WTC11 (cell line): ENCODE measurements at regions not wholly inside any gene's neighbourhood (a gene's known extent, or its start where the extent isn't known, plus 50 kb on each side); places are given as distances from the start of the nearest gene placed in this dataset.

Source experiments
- ATAC-seq: fragments of 200-7000 bp; cut with Tn5 transposase; 2 replicates; pipeline ENCODE4 v1.10.0; 2021; ENCODE audit warnings: mild to moderate bottlenecking, moderate library complexity
- CTCF ChIA-PET: fragments of 300-600 bp; sonication (Branson Sonifier 250); formaldehyde crosslinking; loops from one replicate; lab custom pipeline; 2021; ENCODE audit warnings: antibody characterized with exemption; lab: Charles Lee
- POLR2A ChIA-PET: fragments of 350-600 bp; sonication (Branson Sonifier 250); formaldehyde crosslinking; loops from one replicate; lab custom pipeline; 2021; ENCODE audit warnings: antibody characterized with exemption; lab: Charles Lee
- DNase-seq: peaks from one replicate; pipeline ENCODE4 v3.0.0; 2021; ENCODE audit warnings: low spot score
- H3K27ac Mint-ChIP-seq: 2 replicates; pipeline ENCODE4 v1.8.0; 2021; ENCODE audit warnings: mixed read lengths
- H3K27me3 Mint-ChIP-seq: 2 replicates; pipeline ENCODE4 v1.8.0; 2021; ENCODE audit warnings: low read depth, mild to moderate bottlenecking, moderate library complexity, mixed read lengths
- H3K36me3 Mint-ChIP-seq: 2 replicates; pipeline ENCODE4 v1.8.0; 2021; ENCODE audit warnings: mixed read lengths
- H3K4me1 Mint-ChIP-seq: 2 replicates; pipeline ENCODE4 v1.8.0; 2022; ENCODE audit warnings: mixed read lengths
- H3K4me3 Mint-ChIP-seq: 2 replicates; pipeline ENCODE4 v1.8.0; 2021; ENCODE audit warnings: mild to moderate bottlenecking, moderate library complexity, mixed read lengths
- H3K9me3 Mint-ChIP-seq: 2 replicates; pipeline ENCODE4 v1.8.0; 2021; ENCODE audit warnings: mixed read lengths
- CREM ChIP-seq: sonication (generic); formaldehyde crosslinking; IDR thresholded peaks from 2 replicates; pipeline ENCODE4 v1.8.1; 2022; ENCODE audit warnings: mild to moderate bottlenecking, missing genetic modification reagents, moderate library complexity
- ESRRA ChIP-seq: sonication (generic); formaldehyde crosslinking; IDR thresholded peaks from 2 replicates; pipeline ENCODE4 v1.8.1; 2022; ENCODE audit warnings: mild to moderate bottlenecking, missing genetic modification reagents, borderline replicate concordance
- ETV6 ChIP-seq: sonication (generic); formaldehyde crosslinking; IDR thresholded peaks from 2 replicates; pipeline ENCODE4 v1.8.1; 2022; ENCODE audit warnings: mild to moderate bottlenecking, missing genetic modification reagents
- HMGA2 ChIP-seq: fragments of 250-450 bp; sonication (Bioruptor Pico); IDR thresholded peaks from 2 replicates; pipeline ENCODE4 v1.4.0; 2021; ENCODE audit warnings: mild to moderate bottlenecking, moderate library complexity
- JAZF1 ChIP-seq: fragments of 250-450 bp; sonication (Bioruptor Pico); IDR thresholded peaks from 2 replicates; pipeline ENCODE4 v1.9.0; 2021; ENCODE audit warnings: moderate library complexity, mild to moderate bottlenecking, inconsistent platforms
- NFE2L1 ChIP-seq: sonication (generic); formaldehyde crosslinking; IDR thresholded peaks from 2 replicates; pipeline ENCODE4 v1.8.1; 2023; ENCODE audit warnings: missing genetic modification reagents
- NR3C1 ChIP-seq: sonication (generic); formaldehyde crosslinking; conservative IDR thresholded peaks from 2 replicates; pipeline ENCODE4 v1.8.1; 2023; ENCODE audit warnings: low read depth, mild to moderate bottlenecking, missing genetic modification reagents
- RORB ChIP-seq: fragments of 250-450 bp; sonication (Bioruptor Pico); IDR thresholded peaks from 2 replicates; pipeline ENCODE4 v1.9.0; 2021; ENCODE audit warnings: mild to moderate bottlenecking
- SMAD3 ChIP-seq: sonication (generic); formaldehyde crosslinking; IDR thresholded peaks from 2 replicates; pipeline ENCODE4 v1.8.0; 2022; ENCODE audit warnings: missing genetic modification reagents, mild to moderate bottlenecking, borderline replicate concordance
- SOX15 ChIP-seq: fragments of 250-450 bp; sonication (Bioruptor Pico); IDR thresholded peaks from 2 replicates; pipeline ENCODE4 v1.9.0; 2021; ENCODE audit warnings: mild to moderate bottlenecking
- SP1 ChIP-seq: sonication (generic); formaldehyde crosslinking; conservative IDR thresholded peaks from 2 replicates; pipeline ENCODE4 v1.8.1; 2022; ENCODE audit warnings: missing genetic modification reagents
- ZNF263 ChIP-seq: sonication (generic); formaldehyde crosslinking; IDR thresholded peaks from 2 replicates; pipeline ENCODE4 v1.8.1; 2022; ENCODE audit warnings: low read depth, mild to moderate bottlenecking, moderate library complexity, missing genetic modification reagents
- ZNF317 ChIP-seq: sonication (generic); formaldehyde crosslinking; IDR thresholded peaks from 2 replicates; pipeline ENCODE4 v1.8.1; 2023; ENCODE audit warnings: low read depth, mild to moderate bottlenecking, moderate library complexity, missing genetic modification reagents, borderline replicate concordance
- ZNF416 ChIP-seq: fragments of 250-450 bp; sonication (Bioruptor Pico); IDR thresholded peaks from 2 replicates; pipeline ENCODE4 v1.9.0; 2021; ENCODE audit warnings: mild to moderate bottlenecking, inconsistent platforms
- ZNF671 ChIP-seq: fragments of 250-450 bp; sonication (Bioruptor Pico); IDR thresholded peaks from 2 replicates; pipeline ENCODE4 v1.8.0; 2021; ENCODE audit warnings: mild to moderate bottlenecking
- TF ChIP-seq, protein P1 (sequence below): sonication (generic); formaldehyde crosslinking; IDR thresholded peaks from 2 replicates; pipeline ENCODE4 v1.8.1; 2022; ENCODE audit warnings: low read depth, mild to moderate bottlenecking, moderate library complexity, missing genetic modification reagents, borderline replicate concordance
- TF ChIP-seq, protein P2 (sequence below): sonication (generic); formaldehyde crosslinking; IDR thresholded peaks from 2 replicates; pipeline ENCODE4 v1.8.1; 2023; ENCODE audit warnings: mild to moderate bottlenecking, missing genetic modification reagents, borderline replicate concordance
- TF ChIP-seq, protein P3 (sequence below): fragments of 250-450 bp; sonication (Bioruptor Pico); IDR thresholded peaks from 2 replicates; pipeline ENCODE4 v1.9.0; 2021; ENCODE audit warnings: moderate library complexity, mild to moderate bottlenecking, inconsistent platforms, borderline replicate concordance
- TF ChIP-seq, protein P4 (sequence below): sonication (generic); formaldehyde crosslinking; conservative IDR thresholded peaks from 2 replicates; pipeline ENCODE4 v1.8.1; 2022; ENCODE audit warnings: mild to moderate bottlenecking, missing genetic modification reagents
- TF ChIP-seq, protein P5 (sequence below): sonication (generic); formaldehyde crosslinking; IDR thresholded peaks from 2 replicates; pipeline ENCODE4 v1.8.1; 2022; ENCODE audit warnings: mild to moderate bottlenecking, moderate library complexity, missing genetic modification reagents
- TF ChIP-seq, protein P6 (sequence below): sonication (generic); formaldehyde crosslinking; IDR thresholded peaks from 2 replicates; pipeline ENCODE4 v1.8.1; 2023; ENCODE audit warnings: mild to moderate bottlenecking, missing genetic modification reagents
- TF ChIP-seq, protein P7 (sequence below): fragments of 250-450 bp; sonication (Bioruptor Pico); IDR thresholded peaks from 2 replicates; pipeline ENCODE4 v1.8.0; 2021; ENCODE audit warnings: mild to moderate bottlenecking
- TF ChIP-seq, protein P8 (sequence below): fragments of 200-600 bp; IDR thresholded peaks from 2 replicates; pipeline ENCODE4 v1.8.0; 2022; ENCODE audit warnings: antibody characterized with exemption
- TF ChIP-seq, protein P9 (sequence below): sonication (generic); formaldehyde crosslinking; IDR thresholded peaks from 2 replicates; pipeline ENCODE4 v1.8.1; 2023; ENCODE audit warnings: mild to moderate bottlenecking, missing genetic modification reagents, moderate library complexity
- TF ChIP-seq, protein P10 (sequence below): sonication (generic); formaldehyde crosslinking; IDR thresholded peaks from 2 replicates; pipeline ENCODE4 v1.8.1; 2023; ENCODE audit warnings: mild to moderate bottlenecking, missing genetic modification reagents, moderate library complexity

DNA sequence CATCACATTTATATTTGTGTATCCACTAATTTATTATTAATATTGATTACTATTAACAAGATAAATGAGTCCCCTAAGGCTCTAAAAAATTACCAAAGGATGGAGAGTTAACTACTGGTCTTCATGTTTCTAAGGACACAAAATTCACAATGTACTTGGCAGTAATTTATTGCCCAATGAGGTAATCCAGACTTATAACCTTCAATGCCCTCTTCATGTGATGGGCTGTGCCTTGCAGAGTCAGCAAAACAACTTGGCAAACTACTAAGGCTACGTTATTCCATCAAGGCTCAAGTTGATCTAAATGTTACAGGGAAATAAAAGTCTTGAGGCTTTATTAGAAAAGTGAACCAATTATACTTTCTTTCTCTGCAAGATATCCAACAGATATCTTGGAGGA, 804.9 kb upstream of the NXPH2 start (continued):
- TF ChIP-seq, protein P1, sequence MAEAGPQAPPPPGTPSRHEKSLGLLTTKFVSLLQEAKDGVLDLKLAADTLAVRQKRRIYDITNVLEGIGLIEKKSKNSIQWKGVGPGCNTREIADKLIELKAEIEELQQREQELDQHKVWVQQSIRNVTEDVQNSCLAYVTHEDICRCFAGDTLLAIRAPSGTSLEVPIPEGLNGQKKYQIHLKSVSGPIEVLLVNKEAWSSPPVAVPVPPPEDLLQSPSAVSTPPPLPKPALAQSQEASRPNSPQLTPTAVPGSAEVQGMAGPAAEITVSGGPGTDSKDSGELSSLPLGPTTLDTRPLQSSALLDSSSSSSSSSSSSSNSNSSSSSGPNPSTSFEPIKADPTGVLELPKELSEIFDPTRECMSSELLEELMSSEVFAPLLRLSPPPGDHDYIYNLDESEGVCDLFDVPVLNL (CRISPR knock-in tag): no peak
- TF ChIP-seq ZNF317 (CRISPR knock-in tag) (no peak), CREM (CRISPR knock-in tag) (no peak), ZNF263 (CRISPR knock-in tag) (no peak), ETV6 (CRISPR knock-in tag) (no peak), NFE2L1 (CRISPR knock-in tag) (no peak)
- TF ChIP-seq, protein P2, sequence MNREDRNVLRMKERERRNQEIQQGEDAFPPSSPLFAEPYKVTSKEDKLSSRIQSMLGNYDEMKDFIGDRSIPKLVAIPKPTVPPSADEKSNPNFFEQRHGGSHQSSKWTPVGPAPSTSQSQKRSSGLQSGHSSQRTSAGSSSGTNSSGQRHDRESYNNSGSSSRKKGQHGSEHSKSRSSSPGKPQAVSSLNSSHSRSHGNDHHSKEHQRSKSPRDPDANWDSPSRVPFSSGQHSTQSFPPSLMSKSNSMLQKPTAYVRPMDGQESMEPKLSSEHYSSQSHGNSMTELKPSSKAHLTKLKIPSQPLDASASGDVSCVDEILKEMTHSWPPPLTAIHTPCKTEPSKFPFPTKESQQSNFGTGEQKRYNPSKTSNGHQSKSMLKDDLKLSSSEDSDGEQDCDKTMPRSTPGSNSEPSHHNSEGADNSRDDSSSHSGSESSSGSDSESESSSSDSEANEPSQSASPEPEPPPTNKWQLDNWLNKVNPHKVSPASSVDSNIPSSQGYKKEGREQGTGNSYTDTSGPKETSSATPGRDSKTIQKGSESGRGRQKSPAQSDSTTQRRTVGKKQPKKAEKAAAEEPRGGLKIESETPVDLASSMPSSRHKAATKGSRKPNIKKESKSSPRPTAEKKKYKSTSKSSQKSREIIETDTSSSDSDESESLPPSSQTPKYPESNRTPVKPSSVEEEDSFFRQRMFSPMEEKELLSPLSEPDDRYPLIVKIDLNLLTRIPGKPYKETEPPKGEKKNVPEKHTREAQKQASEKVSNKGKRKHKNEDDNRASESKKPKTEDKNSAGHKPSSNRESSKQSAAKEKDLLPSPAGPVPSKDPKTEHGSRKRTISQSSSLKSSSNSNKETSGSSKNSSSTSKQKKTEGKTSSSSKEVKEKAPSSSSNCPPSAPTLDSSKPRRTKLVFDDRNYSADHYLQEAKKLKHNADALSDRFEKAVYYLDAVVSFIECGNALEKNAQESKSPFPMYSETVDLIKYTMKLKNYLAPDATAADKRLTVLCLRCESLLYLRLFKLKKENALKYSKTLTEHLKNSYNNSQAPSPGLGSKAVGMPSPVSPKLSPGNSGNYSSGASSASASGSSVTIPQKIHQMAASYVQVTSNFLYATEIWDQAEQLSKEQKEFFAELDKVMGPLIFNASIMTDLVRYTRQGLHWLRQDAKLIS: no peak
- TF ChIP-seq, protein P3, sequence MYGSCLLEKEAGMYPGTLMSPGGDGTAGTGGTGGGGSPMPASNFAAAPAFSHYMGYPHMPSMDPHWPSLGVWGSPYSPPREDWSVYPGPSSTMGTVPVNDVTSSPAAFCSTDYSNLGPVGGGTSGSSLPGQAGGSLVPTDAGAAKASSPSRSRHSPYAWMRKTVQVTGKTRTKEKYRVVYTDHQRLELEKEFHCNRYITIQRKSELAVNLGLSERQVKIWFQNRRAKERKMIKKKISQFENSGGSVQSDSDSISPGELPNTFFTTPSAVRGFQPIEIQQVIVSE: no peak
- TF ChIP-seq, protein P4, sequence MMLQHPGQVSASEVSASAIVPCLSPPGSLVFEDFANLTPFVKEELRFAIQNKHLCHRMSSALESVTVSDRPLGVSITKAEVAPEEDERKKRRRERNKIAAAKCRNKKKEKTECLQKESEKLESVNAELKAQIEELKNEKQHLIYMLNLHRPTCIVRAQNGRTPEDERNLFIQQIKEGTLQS (CRISPR knock-in tag): no peak
- TF ChIP-seq, protein P5, sequence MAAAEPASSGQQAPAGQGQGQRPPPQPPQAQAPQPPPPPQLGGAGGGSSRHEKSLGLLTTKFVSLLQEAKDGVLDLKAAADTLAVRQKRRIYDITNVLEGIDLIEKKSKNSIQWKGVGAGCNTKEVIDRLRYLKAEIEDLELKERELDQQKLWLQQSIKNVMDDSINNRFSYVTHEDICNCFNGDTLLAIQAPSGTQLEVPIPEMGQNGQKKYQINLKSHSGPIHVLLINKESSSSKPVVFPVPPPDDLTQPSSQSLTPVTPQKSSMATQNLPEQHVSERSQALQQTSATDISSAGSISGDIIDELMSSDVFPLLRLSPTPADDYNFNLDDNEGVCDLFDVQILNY (CRISPR knock-in tag): no peak
- TF ChIP-seq, all 79 proteins: peak for 0

DNA sequence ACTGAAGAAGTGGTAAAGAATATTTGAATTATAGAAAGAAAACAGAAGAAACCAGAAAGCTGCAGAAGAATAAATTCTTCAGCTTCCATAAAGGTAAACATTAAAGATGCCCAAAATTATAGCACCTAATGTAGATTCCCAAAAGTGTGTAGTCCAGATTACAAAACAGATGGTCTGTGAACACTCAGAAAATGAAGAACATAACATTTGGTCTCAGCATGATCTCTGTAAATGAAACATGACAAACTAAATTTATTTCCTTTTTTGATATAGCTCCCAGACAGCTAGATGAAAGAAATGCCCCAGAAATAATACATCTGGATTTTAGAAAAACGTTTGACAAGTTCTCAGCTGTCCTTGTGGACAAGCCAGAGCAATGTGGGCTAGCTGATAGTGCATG, 794.2 kb upstream of the NXPH2 start:
- H3K9me3 Mint-ChIP-seq: peaks cover 14% of the 10 kb centered on the region
- no peak overlapping the region for H3K4me3 Mint-ChIP-seq
- CTCF ChIA-PET: no interaction called here
- POLR2A ChIA-PET: no interaction called here
- DNase-seq (no peak), ATAC-seq (no peak)
- H3K4me1 Mint-ChIP-seq: no peaks in the 10 kb centered on the region
- H3K27me3 Mint-ChIP-seq: no peaks in the 10 kb centered on the region
- no peak overlapping the region for H3K27ac Mint-ChIP-seq
- H3K36me3 Mint-ChIP-seq: no peaks in the 10 kb centered on the region
- TF ChIP-seq ZNF671 (CRISPR knock-in tag) (no peak), SP1 (CRISPR knock-in tag) (no peak), SMAD3 (CRISPR knock-in tag) (no peak), RORB (CRISPR knock-in tag) (no peak), NR3C1 (CRISPR knock-in tag) (no peak), SOX15 (CRISPR knock-in tag) (no peak), ZNF263 (CRISPR knock-in tag) (no peak), ESRRA (CRISPR knock-in tag) (no peak), ZNF416 (CRISPR knock-in tag) (no peak), JAZF1 (CRISPR knock-in tag) (no peak), HMGA2 (no peak)
- TF ChIP-seq, protein P6, sequence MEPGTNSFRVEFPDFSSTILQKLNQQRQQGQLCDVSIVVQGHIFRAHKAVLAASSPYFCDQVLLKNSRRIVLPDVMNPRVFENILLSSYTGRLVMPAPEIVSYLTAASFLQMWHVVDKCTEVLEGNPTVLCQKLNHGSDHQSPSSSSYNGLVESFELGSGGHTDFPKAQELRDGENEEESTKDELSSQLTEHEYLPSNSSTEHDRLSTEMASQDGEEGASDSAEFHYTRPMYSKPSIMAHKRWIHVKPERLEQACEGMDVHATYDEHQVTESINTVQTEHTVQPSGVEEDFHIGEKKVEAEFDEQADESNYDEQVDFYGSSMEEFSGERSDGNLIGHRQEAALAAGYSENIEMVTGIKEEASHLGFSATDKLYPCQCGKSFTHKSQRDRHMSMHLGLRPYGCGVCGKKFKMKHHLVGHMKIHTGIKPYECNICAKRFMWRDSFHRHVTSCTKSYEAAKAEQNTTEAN: no peak
- TF ChIP-seq, protein P7, sequence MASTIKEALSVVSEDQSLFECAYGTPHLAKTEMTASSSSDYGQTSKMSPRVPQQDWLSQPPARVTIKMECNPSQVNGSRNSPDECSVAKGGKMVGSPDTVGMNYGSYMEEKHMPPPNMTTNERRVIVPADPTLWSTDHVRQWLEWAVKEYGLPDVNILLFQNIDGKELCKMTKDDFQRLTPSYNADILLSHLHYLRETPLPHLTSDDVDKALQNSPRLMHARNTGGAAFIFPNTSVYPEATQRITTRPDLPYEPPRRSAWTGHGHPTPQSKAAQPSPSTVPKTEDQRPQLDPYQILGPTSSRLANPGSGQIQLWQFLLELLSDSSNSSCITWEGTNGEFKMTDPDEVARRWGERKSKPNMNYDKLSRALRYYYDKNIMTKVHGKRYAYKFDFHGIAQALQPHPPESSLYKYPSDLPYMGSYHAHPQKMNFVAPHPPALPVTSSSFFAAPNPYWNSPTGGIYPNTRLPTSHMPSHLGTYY: no peak
- TF ChIP-seq, protein P8, sequence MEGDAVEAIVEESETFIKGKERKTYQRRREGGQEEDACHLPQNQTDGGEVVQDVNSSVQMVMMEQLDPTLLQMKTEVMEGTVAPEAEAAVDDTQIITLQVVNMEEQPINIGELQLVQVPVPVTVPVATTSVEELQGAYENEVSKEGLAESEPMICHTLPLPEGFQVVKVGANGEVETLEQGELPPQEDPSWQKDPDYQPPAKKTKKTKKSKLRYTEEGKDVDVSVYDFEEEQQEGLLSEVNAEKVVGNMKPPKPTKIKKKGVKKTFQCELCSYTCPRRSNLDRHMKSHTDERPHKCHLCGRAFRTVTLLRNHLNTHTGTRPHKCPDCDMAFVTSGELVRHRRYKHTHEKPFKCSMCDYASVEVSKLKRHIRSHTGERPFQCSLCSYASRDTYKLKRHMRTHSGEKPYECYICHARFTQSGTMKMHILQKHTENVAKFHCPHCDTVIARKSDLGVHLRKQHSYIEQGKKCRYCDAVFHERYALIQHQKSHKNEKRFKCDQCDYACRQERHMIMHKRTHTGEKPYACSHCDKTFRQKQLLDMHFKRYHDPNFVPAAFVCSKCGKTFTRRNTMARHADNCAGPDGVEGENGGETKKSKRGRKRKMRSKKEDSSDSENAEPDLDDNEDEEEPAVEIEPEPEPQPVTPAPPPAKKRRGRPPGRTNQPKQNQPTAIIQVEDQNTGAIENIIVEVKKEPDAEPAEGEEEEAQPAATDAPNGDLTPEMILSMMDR: no peak
- TF ChIP-seq, protein P9, sequence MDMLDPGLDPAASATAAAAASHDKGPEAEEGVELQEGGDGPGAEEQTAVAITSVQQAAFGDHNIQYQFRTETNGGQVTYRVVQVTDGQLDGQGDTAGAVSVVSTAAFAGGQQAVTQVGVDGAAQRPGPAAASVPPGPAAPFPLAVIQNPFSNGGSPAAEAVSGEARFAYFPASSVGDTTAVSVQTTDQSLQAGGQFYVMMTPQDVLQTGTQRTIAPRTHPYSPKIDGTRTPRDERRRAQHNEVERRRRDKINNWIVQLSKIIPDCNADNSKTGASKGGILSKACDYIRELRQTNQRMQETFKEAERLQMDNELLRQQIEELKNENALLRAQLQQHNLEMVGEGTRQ: no peak
- TF ChIP-seq, protein P10, sequence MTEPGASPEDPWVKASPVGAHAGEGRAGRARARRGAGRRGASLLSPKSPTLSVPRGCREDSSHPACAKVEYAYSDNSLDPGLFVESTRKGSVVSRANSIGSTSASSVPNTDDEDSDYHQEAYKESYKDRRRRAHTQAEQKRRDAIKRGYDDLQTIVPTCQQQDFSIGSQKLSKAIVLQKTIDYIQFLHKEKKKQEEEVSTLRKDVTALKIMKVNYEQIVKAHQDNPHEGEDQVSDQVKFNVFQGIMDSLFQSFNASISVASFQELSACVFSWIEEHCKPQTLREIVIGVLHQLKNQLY (CRISPR knock-in tag): no peak
